Transverse colon (tissue), 4 donors: ENCODE measurements at regions not wholly inside any gene's neighbourhood (a gene's known extent, or its start where the extent isn't known, plus 50 kb on each side); places are given as distances from the start of the nearest gene placed in this dataset.

Experiments used
- DNase-seq: peaks from one replicate; pipeline ENCODE4 v3.0.0-alpha.2; 2019
- H3K27ac ChIP-seq, 4 donors: fragments of 200-600 bp; sonication (generic); 2 replicates each; pipeline ENCODE4 v1.5.1; 2016 to 2018; ENCODE audit warnings: inconsistent platforms in 4 of 4
- H3K27me3 ChIP-seq: fragments of 200-600 bp; sonication (generic); 2 replicates; pipeline ENCODE4 v1.5.1; 2017; ENCODE audit warnings: inconsistent platforms
- H3K36me3 ChIP-seq, 4 donors: fragments of 200-600 bp; sonication (generic); 2 replicates each; pipeline ENCODE4 v1.5.1; 2017 to 2019; ENCODE audit warnings: inconsistent platforms in 4 of 4
- H3K4me1 ChIP-seq, 4 donors: fragments of 200-600 bp; sonication (generic); 2 replicates each; pipeline ENCODE4 v1.5.1; 2017 to 2020; ENCODE audit warnings: inconsistent platforms in 4 of 4
- H3K4me3 ChIP-seq, 4 donors: fragments of 200-600 bp; sonication (generic); 1 replicate in 1 of 4; 2 replicates in 3 of 4; pipeline versions ENCODE4 v1.5.1 to v1.6.1; 2017 to 2019; ENCODE audit warnings: inconsistent platforms in 4 of 4
- H3K9me3 ChIP-seq, 2 donors: fragments of 200-600 bp; sonication (generic); 2 replicates each; pipeline ENCODE4 v1.5.1; 2017 to 2019; ENCODE audit warnings: inconsistent platforms in 2 of 2
- CTCF ChIP-seq, 5 experiments: fragments of 200-600 bp in 3 of 5; fragments of 450-650 bp in 2 of 5; sonication (generic) in 3 of 5; IDR thresholded peaks; 1 replicate in 2 of 5; 2 replicates in 3 of 5; pipeline ENCODE4 v1.5.1; 2016 to 2017; ENCODE audit warnings: antibody characterized with exemption in 5 of 5, inconsistent platforms in 3 of 5, mild to moderate bottlenecking in 2 of 5, moderate library complexity in 1 of 5
- EP300 ChIP-seq: sonication (generic); formaldehyde crosslinking; IDR thresholded peaks from one replicate; pipeline ENCODE4 v1.6.1; 2017; ENCODE audit warnings: antibody characterized with exemption, low read depth
- POLR2A ChIP-seq: fragments of 450-650 bp; IDR thresholded peaks from one replicate; pipeline ENCODE4 v1.6.1; 2016; ENCODE audit warnings: antibody characterized with exemption, mild to moderate bottlenecking, moderate library complexity
- POLR2AphosphoS5 ChIP-seq, 3 donors: sonication (generic); formaldehyde crosslinking; IDR thresholded peaks; one replicate each; pipeline ENCODE4 v1.6.1; 2016; ENCODE audit warnings: antibody characterized with exemption in 3 of 3
- WGBS, 2 donors: methylation state at CpG; one replicate each; pipeline ENCODE4 v1.1.5; 2018; ENCODE audit warnings: low coverage in 1 of 2; 5-methylcytosine and 5-hydroxymethylcytosine counted together
- in situ Hi-C, 4 donors: fragments of 200-750 bp; cut with MboI; loops; one replicate each; pipeline versions ENCODE4 v1.15.0 to v1.15.1; 2017; ENCODE audit warnings: low sequenced_read_pairs in 3 of 4, low pct_ligation_motif_present in 1 of 4, low pct_unique_long_range_greater_than_20kb in 1 of 4
- intact Hi-C: fragments of 100-400 bp; cut with DNase I; formaldehyde crosslinking; loops from one replicate; pipeline ENCODE4 v1.15.1; 2023; ENCODE audit warnings: low total_unique reads

GRCh38 chr5:11981986-11982385, 77.7 kb upstream of the CTNND2 start:
- WGBS, 2 donors, result 84% methylated on average over 3 of the region's 3 CpGs; no CpG with 5 or more reads in 1 of the 2 donors
- Histone ChIP-seq H3K27me3 (no peaks in the 10 kb centered on the region), H3K4me3 (no peak overlapping the region), H3K36me3 (no peaks in the 10 kb centered on the region), H3K27ac (no peak overlapping the region), H3K9me3 (no peaks in the 10 kb centered on the region), H3K4me1 (no peaks in the 10 kb centered on the region)
- intact Hi-C loops (no loop called here), in situ Hi-C loops (no loop called here)
- DNase-seq, result no peak
- TF ChIP-seq CTCF (IDR thresholded peaks at IDR 0.05) (no peak), POLR2A (no peak), EP300 (no peak), POLR2AphosphoS5 (IDR thresholded peaks at IDR 0.05) (no peak)

- H3K27me3 ChIP-seq, result no peaks in the 10 kb centered on the region
- no peaks in the 10 kb centered on the region for H3K9me3 ChIP-seq
- TF ChIP-seq POLR2AphosphoS5 (IDR thresholded peaks at IDR 0.05), result no peak
- DNase-seq, result no peak
- intact Hi-C loops, result no loop called here
- no peak overlapping the region for H3K4me3 ChIP-seq
- 81 to 87% methylated on average over 2 of the region's 2 CpGs for WGBS, 2 donors
- in situ Hi-C loops, result no loop called here
- H3K4me1 ChIP-seq, result no peaks in the 10 kb centered on the region
- H3K36me3 ChIP-seq, result no peaks in the 10 kb centered on the region
- no peak overlapping the region for H3K27ac ChIP-seq
Observed at GRCh38 chr5:11977904-11978303, 73.7 kb upstream of the CTNND2 start.

GRCh38 chr5:11973469-11973868, 69.2 kb upstream of the CTNND2 start:
- H3K27me3 ChIP-seq, result no peaks in the 10 kb centered on the region
- TF ChIP-seq POLR2AphosphoS5 (IDR thresholded peaks at IDR 0.05), result no peak
- TF ChIP-seq POLR2A, result no peak
- TF ChIP-seq CTCF (IDR thresholded peaks at IDR 0.05), result no peak
- no peak for TF ChIP-seq EP300
- WGBS, 2 donors, result 67% methylated on average over 5 to 7 of the region's 7 CpGs
- in situ Hi-C loops (no loop called here), intact Hi-C loops (no loop called here)
- H3K9me3 ChIP-seq, result no peaks in the 10 kb centered on the region
- no peaks in the 10 kb centered on the region for H3K4me1 ChIP-seq
- no peak overlapping the region for H3K27ac ChIP-seq
- no peaks in the 10 kb centered on the region for H3K36me3 ChIP-seq
- DNase-seq, result no peak
- no peak overlapping the region for H3K4me3 ChIP-seq

GRCh38 chr5:11963227-11963626, 59.0 kb upstream of the CTNND2 start:
- Histone ChIP-seq H3K9me3 (no peaks in the 10 kb centered on the region), H3K27ac (no peak overlapping the region), H3K4me3 (no peak overlapping the region), H3K4me1 (no peaks in the 10 kb centered on the region), H3K27me3 (no peaks in the 10 kb centered on the region), H3K36me3 (no peaks in the 10 kb centered on the region)
- TF ChIP-seq EP300 (no peak), CTCF (IDR thresholded peaks at IDR 0.05) (no peak), POLR2A (no peak), POLR2AphosphoS5 (IDR thresholded peaks at IDR 0.05) (no peak)
- intact Hi-C loops, result no loop called here
- no peak for DNase-seq
- in situ Hi-C loops, result no loop called here
- 45 to 85% methylated on average over 1 to 3 of the region's 3 CpGs for WGBS, 2 donors

- H3K27me3 ChIP-seq, result no peaks in the 10 kb centered on the region
- intact Hi-C loops (no loop called here), in situ Hi-C loops (no loop called here)
- TF ChIP-seq POLR2A, result no peak
- TF ChIP-seq EP300, result no peak
- TF ChIP-seq CTCF (IDR thresholded peaks at IDR 0.05), result no peak
- no peak for TF ChIP-seq POLR2AphosphoS5 (IDR thresholded peaks at IDR 0.05)
- H3K36me3 ChIP-seq, result no peaks in the 10 kb centered on the region
- no peak overlapping the region for H3K27ac ChIP-seq
- no peak for DNase-seq
- WGBS, 2 donors, result 7 to 31% methylated on average over 2 to 4 of the region's 4 CpGs
- no peaks in the 10 kb centered on the region for H3K4me1 ChIP-seq
- H3K9me3 ChIP-seq, result no peaks in the 10 kb centered on the region
- H3K4me3 ChIP-seq, result no peak overlapping the region
Observed at GRCh38 chr5:11962122-11962521, 57.9 kb upstream of the CTNND2 start.
